Erythroblast (primary cell): ENCODE measurements at regions not wholly inside any gene's neighbourhood (a gene's known extent, or its start where the extent isn't known, plus 50 kb on each side); places are given as distances from the start of the nearest gene placed in this dataset.

Source experiments
- GATA1 ChIP-seq: IDR thresholded peaks from 2 replicates; pipeline ENCODE4 v1.6.1; 2011; ENCODE audit warnings: low read depth, mild to moderate bottlenecking, control low read depth, low read length, moderate library complexity
- POLR2A ChIP-seq: IDR thresholded peaks from 2 replicates; pipeline ENCODE4 v1.6.1; 2011; ENCODE audit warnings: mild to moderate bottlenecking, low read length

DNA sequence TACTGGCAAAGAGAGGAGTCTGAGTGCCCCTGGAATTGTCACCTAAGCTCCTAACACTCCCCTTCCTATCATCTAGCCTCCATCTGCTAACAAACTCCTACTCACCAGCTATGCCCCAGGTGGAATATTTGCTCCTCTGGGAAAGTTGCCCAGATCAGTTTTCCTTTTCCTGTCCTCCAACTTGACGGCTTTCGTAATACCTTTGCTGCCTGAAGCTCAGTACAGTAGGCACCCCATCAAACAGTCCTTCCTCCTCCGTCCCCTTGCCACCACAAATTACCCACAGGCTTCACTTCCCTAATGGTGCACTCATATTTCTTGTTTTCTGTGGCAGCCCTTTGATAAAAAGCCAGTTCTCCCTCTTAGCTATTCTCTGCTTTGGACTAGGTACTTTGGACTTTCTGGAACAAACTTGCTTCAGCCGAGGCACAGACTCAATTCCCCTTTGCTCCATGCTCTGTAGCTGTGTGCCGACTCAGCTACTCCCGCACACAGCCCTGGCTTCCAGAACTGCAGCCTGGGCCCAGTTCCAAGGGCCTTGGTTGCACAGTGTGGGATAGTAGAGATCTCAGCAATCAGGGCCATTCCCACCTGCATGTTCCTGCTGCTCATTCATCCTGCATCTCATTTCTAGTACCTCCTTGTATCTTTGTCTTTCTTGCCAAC lies 605.1 kb downstream of the BCOR start:
- TF ChIP-seq POLR2A (no peak), GATA1 (no peak)
